ENCODE measurements at regions not wholly inside any gene's neighbourhood (a gene's known extent, or its start where the extent isn't known, plus 50 kb on each side); places are given as distances from the start of the nearest gene placed in this dataset.

DNA sequence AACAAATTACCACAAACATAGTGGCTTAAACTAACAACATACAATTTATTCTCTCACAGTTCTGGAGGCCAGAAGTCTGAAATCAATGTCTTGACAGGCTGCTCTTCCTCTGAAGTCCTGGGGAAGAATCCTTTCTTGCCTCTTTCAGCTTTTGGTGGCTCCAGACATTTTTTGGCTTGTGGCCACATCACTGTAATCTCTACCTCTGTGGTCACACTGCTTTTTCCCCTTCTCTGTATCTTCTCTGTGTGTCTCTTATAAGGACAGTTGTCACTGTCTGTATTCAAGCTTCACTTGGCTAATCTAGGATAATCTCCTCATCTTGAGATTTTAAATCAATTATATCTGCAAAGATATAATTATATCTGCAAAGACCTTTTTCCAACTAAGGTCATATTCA is 80.3 kb upstream of the ABHD2 start:
- H3K4me3 ChIP-seq, result no peak overlapping the region
- H3K27me3 ChIP-seq, result peaks cover 3% of the 10 kb centered on the region
- TF ChIP-seq, protein P1, sequence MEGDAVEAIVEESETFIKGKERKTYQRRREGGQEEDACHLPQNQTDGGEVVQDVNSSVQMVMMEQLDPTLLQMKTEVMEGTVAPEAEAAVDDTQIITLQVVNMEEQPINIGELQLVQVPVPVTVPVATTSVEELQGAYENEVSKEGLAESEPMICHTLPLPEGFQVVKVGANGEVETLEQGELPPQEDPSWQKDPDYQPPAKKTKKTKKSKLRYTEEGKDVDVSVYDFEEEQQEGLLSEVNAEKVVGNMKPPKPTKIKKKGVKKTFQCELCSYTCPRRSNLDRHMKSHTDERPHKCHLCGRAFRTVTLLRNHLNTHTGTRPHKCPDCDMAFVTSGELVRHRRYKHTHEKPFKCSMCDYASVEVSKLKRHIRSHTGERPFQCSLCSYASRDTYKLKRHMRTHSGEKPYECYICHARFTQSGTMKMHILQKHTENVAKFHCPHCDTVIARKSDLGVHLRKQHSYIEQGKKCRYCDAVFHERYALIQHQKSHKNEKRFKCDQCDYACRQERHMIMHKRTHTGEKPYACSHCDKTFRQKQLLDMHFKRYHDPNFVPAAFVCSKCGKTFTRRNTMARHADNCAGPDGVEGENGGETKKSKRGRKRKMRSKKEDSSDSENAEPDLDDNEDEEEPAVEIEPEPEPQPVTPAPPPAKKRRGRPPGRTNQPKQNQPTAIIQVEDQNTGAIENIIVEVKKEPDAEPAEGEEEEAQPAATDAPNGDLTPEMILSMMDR (IDR thresholded peaks at IDR 0.05), result no peak
- TF ChIP-seq POLR2A (IDR thresholded peaks at IDR 0.05) (no peak), POLR2AphosphoS5 (IDR thresholded peaks at IDR 0.05) (no peak), EP300 (IDR thresholded peaks at IDR 0.05) (no peak)
- H3K36me3 ChIP-seq, result no peaks in the 10 kb centered on the region
- no peak overlapping the region for H3K27ac ChIP-seq
- no peaks in the 10 kb centered on the region for H3K4me1 ChIP-seq
- ATAC-seq, result no peak
- no peaks in the 10 kb centered on the region for H3K9me3 ChIP-seq

DNA sequence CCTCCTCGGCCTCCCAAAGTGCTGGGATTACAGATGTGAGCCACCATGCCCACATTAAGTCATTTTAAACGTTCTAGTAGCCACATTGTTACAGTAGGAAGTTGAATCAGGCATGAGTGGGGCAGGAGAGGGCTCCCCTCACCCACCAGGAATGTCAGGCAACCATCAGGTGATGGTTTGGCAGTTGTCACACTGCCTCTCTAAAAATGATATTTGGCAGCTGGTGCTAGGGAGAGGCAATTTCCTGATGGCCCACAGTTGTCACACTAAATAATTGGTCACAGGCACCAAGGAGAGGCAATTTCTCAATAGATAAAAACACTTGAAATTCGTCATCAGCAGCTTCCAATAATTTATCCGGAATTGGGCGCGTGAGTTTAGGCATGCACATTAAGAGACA is 79.2 kb upstream of the ABHD2 start:
- Histone ChIP-seq H3K27ac (no peak overlapping the region), H3K4me3 (no peak overlapping the region), H3K9me3 (no peaks in the 10 kb centered on the region), H3K27me3 (peaks cover 3% of the 10 kb centered on the region), H3K4me1 (no peaks in the 10 kb centered on the region), H3K36me3 (no peaks in the 10 kb centered on the region)
- WGBS, 2 donors (ENCODE audit: low coverage in 1 of 2), result 78 to 81% methylated on average over 5 to 6 of the region's 6 CpGs
- no peak for ATAC-seq
- TF ChIP-seq, protein P1 (IDR thresholded peaks at IDR 0.05), result no peak
- TF ChIP-seq EP300 (IDR thresholded peaks at IDR 0.05) (no peak), POLR2A (IDR thresholded peaks at IDR 0.05) (no peak), POLR2AphosphoS5 (IDR thresholded peaks at IDR 0.05) (no peak)

DNA sequence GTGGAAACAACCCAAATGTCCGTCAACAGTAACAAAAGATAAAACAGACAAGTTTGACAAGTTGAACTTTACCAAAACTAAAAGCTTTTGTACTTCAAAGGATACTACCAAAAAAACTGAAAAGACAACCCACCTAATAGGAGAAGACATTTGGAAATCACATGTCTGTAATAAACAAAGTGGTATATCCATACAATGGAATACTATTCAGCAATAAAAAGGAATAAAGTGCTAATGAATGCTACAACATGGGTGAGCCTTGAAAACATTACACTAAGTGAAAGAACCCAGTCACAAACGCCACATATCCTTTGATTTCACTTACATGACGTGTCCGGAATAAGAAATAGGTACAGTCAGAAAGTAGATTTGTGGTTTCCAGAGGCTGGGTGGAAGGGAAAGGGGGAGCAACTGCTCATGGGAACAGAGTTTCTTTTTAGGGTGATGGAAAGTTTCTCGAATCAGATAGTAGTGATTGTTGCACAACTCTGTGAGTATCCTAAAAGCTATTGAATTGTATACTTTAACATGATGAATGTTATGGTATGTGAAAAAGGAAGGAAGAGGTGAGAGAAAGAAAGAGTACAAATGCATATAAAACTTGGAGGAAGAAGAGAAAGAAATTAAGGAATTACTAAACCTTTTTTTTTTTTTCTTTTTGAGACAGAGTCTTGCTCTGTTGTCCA is 72.7 kb upstream of the ABHD2 start:
- WGBS, 2 donors (ENCODE audit: low coverage in 1 of 2), result 91 to 98% methylated on average over 5 of the region's 5 CpGs
- peaks cover 4 to 45% (median 16%) of the 10 kb centered on the region in 3 donors for H3K4me1 ChIP-seq
- no peaks in the 10 kb centered on the region for H3K9me3 ChIP-seq
- H3K4me3 ChIP-seq, result no peak overlapping the region
- H3K36me3 ChIP-seq, result no peaks in the 10 kb centered on the region
- no peak for ATAC-seq
- TF ChIP-seq POLR2AphosphoS5 (IDR thresholded peaks at IDR 0.05), result no peak
- TF ChIP-seq EP300 (IDR thresholded peaks at IDR 0.05), result no peak
- TF ChIP-seq, protein P1 (IDR thresholded peaks at IDR 0.05), result no peak
- no peak for TF ChIP-seq POLR2A (IDR thresholded peaks at IDR 0.05)
- H3K27me3 ChIP-seq, result peaks cover 3% of the 10 kb centered on the region
- peak overlapping the region in 2 of 4 donors; percentile 90 to 91 for H3K27ac ChIP-seq

DNA sequence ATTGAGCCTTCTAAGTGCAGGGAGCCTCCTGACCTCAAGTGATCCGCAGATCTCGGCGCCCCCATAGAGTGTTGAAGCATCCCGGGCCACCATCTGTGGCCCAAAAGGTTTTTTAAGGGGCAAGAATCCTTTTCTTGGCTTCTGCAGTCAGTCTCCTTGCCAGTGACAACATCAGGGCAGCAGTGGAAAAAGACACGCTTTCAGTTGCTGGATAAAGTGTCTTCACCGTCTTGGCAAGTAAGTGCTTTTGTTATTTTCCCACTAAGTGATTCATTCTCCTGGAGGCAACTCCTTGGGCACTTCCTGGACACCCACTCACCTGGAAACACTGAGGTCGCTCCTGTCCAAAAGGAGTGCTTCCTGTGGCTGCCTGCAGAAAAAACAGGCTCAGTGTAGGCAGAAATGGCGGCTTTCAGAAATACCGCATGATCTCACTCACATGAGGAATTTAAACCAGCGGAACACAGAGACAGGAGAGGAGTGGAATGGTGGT is 71.7 kb upstream of the ABHD2 start:
- 40 to 42% methylated on average over 2 to 5 of the region's 10 CpGs for WGBS, 2 donors (ENCODE audit: low coverage in 1 of 2)
- no peak for ATAC-seq
- Histone ChIP-seq H3K27ac (peak overlapping the region; percentile 60 to 91 (median 86)), H3K4me1 (peaks cover 6 to 56% (median 19%) of the 10 kb centered on the region in 3 donors), H3K36me3 (no peaks in the 10 kb centered on the region), H3K4me3 (no peak overlapping the region), H3K9me3 (no peaks in the 10 kb centered on the region), H3K27me3 (no peaks in the 10 kb centered on the region)
- TF ChIP-seq POLR2AphosphoS5 (IDR thresholded peaks at IDR 0.05) (peak; percentile 46), POLR2A (IDR thresholded peaks at IDR 0.05) (no peak), EP300 (IDR thresholded peaks at IDR 0.05) (no peak)
- TF ChIP-seq, protein P1 (IDR thresholded peaks at IDR 0.05), result no peak
